Hematopoietic multipotent progenitor cell (in vitro differentiated cells): ENCODE measurements at regions not wholly inside any gene's neighbourhood (a gene's known extent, or its start where the extent isn't known, plus 50 kb on each side); places are given as distances from the start of the nearest gene placed in this dataset.
"Not testable (repeated sequence)": the region's sequence is repeated elsewhere in the genome, so short reads cannot be mapped to it uniquely, and the experiment has no call there.

Source experiments
- DNase-seq, 3 donors: peaks; one replicate each; pipeline ENCODE4 v3.0.0-alpha.2; 2011 to 2015; ENCODE audit warnings: low read depth in 2 of 3, low spot score in 2 of 3

DNA sequence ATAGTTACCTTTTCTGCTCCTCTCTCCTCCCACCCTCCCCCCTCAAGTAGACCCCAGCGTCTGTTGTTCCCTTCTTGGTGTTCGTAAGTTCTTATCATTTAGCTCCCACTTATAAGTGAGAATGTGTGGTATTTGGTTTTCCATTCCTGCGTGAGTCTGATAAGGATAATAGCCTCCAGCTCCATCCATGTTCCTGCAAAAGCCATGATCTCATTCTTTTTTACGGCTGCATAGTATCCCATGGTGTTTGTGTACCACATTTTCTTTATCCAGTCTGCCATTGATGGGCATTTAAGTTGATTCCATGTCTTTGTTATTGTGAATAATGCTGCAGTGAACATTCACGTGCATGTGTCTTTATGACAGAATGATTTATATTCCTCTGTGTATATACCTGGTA, 65.3 kb upstream of the FAM20A start:
- not testable (repeated sequence) for DNase-seq

DNA sequence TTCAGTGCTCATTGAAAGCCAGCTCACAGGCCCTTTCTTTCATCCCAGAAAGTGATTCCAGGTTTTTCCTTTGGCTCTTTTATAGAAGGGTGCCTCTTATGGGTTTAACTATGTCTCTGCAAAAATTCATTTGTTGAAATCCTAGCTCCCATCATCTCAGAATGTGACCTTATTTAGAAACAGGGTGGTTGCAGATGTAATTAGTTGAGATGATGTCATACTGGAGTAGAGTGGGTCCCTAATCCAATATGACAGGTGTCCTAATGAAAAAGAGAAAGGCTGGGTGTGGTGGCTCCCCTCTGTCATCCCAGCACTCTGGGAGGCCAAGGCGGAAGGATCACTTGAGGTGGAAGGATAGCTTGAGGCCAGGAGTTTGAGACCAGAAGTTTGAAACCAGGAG, 64.2 kb upstream of the FAM20A start:
- DNase-seq = no peak

DNA sequence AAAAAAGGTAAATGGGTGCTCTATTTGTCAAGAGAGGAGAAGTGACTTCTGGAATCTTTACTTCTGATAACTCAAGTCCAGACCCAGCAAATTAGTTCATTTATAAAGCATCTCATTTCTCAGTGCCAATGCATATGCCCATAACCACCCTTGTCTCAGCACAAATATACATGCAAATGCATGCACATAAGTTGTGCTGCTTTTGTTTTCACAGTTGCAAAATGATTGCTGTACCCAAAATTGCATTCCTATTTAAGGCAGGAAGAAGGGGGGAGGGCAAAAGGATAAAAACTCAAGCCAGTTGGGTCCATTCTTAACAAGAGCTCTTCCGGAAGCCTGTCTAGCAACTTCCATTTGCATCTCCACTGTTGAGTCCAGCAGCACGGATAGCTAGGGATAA, 61.3 kb upstream of the FAM20A start:
- DNase-seq = no peak

DNA sequence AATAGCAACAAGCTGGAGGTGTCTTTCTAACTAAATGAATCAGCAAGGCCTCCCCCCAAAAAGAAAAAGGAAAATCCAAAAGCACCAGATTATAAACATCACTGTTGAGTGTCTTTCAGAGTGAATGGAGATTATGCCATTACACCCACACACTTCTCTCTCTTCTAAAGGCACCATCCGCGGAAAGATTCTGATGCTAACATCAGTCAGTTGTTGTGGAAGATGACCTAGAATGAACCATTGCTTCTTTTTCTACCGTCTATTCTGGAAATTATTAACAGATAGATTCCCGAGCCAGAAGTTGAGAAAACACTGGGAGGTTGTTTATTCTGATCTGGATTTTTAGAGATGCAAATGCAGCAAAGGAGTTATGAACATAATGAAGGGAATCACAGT, 60.9 kb upstream of the FAM20A start:
- no peak for DNase-seq

DNA sequence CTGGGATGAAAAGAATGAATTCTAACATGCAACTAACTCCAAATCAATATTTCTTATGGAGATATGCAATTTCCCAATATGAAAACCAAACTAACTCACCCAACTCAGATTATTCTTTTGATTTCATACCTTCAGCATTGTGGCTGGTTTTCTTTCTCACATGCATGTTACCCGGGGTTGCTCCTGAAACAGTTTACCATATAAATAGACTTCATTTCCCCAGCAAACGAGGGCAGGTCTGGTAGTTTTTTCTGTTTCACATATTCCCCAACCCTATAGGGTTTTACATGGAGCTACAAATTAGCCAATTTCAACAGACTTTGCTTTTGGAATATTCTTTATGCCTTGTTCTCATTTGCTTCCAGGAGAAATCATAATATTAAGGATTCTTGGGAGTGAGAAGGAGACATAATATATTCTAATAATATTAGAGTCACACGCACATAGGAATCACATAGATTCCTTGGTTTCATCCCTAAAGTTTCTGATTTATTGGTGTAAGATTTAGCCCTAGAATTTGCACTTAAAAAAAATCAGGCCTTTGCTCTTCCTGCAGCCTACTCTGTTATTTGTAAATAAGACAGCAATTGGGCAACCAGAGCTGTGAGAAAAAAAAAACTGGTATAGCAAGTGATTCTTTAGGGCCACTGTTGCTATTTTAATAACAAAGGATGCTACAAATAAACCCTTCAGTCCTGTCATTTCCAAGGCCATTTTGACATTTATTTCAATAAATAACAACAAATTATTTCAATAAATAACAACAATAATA, 60.3 kb upstream of the FAM20A start:
- DNase-seq = no peak

DNA sequence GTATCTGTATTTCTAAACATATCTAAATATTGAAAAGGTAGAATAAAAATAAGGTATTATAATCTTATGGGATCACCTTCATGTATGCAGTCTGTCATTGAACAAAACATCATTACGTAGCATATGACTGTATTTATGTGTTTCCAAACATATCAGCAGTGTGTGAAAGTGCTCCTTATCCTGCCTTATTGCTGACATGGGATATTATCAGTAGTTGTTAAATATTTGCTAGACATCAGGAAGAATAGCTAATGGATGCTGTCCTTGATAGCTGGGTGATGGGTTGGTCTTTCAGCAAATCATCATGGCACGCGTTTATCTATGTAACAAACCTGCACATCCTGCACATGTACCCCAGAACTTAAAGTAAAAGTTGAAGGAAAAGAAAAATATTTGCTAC, 59.1 kb upstream of the FAM20A start:
- DNase-seq = no peak

DNA sequence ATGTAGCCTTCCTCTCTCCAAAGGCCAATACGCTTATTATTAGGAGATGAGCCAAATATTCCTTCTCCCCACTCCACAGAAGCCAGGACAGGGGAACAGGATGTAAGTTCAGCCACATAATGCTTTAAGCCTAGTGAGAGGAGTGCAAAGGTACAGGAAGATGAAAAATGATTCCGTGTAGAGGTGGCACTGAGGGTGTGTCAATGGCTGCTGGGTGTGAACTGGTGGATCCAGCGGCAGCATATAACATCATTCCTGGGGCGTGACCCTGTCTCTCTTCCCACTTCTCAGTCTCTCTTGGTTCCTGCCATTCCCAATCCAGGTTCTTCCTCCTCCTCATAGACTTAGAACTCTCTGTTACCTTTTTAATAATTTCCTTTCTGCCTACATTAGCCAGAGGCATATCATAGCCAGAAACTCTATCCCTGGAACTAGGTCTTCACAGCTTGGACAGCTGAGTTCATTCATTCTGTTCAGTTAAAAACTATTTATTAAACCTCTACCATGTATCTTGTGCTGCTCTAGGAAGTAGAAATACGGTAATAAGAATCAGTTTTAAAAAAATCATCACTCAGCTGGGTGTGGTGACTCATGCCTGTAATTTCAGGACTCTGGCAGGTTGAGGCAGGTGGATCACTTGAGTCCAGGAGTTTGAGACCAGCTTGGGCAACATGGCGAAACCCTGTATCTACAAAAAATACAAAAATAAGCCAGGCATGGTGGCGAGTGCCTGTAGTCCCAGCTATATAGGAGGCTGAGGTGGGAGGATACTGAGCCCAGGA, 58.0 kb upstream of the FAM20A start:
- DNase-seq = no peak

DNA sequence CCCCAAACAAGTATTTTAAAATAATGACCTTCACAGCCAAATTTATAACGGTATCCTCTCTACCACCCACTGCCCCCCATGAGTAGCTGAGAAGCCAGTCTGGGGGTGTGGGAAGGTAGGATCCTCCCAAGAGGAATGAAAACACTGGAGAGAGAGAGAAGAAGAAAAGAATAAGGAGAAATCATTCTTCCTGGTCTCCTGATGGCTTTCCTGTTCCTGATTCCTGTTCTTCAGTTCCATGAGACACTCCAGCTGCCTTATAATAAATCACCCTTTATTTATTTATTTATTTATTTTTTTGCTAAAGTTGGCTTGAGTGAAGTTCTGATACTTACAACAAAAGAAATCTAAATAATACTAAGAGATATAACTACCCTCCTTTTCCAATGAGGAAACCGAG, 56.4 kb upstream of the FAM20A start:
- DNase-seq = no peak

DNA sequence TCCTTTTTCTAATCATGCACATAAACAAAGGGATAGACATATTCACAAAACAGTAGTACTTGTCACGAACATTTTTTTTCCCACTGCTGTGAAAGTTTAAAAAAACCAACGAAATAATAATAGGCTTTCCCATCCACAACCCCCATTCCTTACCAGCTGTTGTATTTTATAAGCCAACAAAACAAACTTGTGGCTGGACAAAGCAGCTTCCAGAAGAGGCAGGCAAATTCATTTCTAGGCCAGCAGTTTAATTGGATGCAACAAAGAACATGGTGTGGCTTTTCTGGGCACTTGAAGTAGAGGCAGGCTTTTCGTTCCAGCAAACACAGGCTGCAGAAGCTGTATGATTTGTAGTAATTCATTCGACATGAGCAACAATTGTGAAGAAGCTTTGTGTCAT, 56.0 kb upstream of the FAM20A start:
- no peak for DNase-seq

DNA sequence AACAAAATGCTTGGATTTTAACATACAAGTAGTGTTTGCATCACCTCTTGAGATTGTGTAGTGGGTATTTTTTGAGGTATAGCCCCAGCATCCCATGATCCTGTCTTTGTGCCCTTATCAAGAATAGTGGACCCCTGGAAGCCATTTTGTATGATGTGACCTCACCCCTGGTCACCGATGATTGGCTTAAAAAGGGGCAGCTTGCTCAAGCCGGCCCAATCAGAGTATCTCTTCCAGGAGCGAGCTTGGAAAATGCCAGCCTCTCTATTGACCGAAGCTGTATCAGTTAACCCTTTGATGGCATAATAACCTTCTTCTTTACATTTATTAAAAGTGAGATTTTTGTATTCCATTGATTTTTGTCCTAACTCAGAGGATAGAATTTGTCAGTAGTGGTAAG, 55.5 kb upstream of the FAM20A start:
- no peak for DNase-seq
